ENCODE measurements at regions not wholly inside any gene's neighbourhood (a gene's known extent, or its start where the extent isn't known, plus 50 kb on each side); places are given as distances from the start of the nearest gene placed in this dataset.

GRCh38 chr5:67908126-67908765, 307.3 kb upstream of the PIK3R1 start:
- H3K4me1 ChIP-seq, result peaks cover 12 to 23% (median 18%) of the 10 kb centered on the region in 4 donors
- H3K4me3 ChIP-seq, result no peak overlapping the region
- H3K9me3 ChIP-seq, result no peaks in the 10 kb centered on the region
- WGBS, 5 donors, result 37 to 58% (median 52%) methylated on average over 6 of the region's 6 CpGs
- no peak overlapping the region for H3K27ac ChIP-seq
- intact Hi-C loops (cut with DNase I; ENCODE audit: low total_unique reads), result no loop called here
- peak in 1 of 2 donors; percentile 27 for DNase-seq
- no peaks in the 10 kb centered on the region for H3K27me3 ChIP-seq
- H3K36me3 ChIP-seq, result no peaks in the 10 kb centered on the region
- TF ChIP-seq CTCF (IDR thresholded peaks at IDR 0.05) (no peak), POLR2A (IDR thresholded peaks at IDR 0.05) (no peak), EP300 (IDR thresholded peaks at IDR 0.05) (no peak), POLR2AphosphoS5 (IDR thresholded peaks at IDR 0.05) (no peak)

- no peak for DNase-seq
- Histone ChIP-seq H3K27me3 (no peaks in the 10 kb centered on the region), H3K4me1 (peaks cover 0 to 6% (median 2%) of the 10 kb centered on the region in 4 donors), H3K27ac (no peak overlapping the region), H3K4me3 (no peak overlapping the region), H3K9me3 (no peaks in the 10 kb centered on the region), H3K36me3 (no peaks in the 10 kb centered on the region)
- WGBS, 5 donors, result 87 to 98% (median 97%) methylated on average over 2 of the region's 2 CpGs
- TF ChIP-seq EP300 (IDR thresholded peaks at IDR 0.05) (no peak), POLR2AphosphoS5 (IDR thresholded peaks at IDR 0.05) (no peak), POLR2A (IDR thresholded peaks at IDR 0.05) (no peak), CTCF (IDR thresholded peaks at IDR 0.05) (no peak)
- intact Hi-C loops (cut with DNase I; ENCODE audit: low total_unique reads), result no loop called here
These were observed 311.2 kb upstream of the PIK3R1 start for GRCh38 chr5:67904366-67904765.

- Histone ChIP-seq H3K4me1 (peaks cover 0 to 5% (median 2%) of the 10 kb centered on the region in 4 donors), H3K4me3 (no peak overlapping the region), H3K9me3 (no peaks in the 10 kb centered on the region), H3K36me3 (no peaks in the 10 kb centered on the region), H3K27ac (no peak overlapping the region), H3K27me3 (no peaks in the 10 kb centered on the region)
- 78 to 92% (median 87%) methylated on average over 2 of the region's 2 CpGs for WGBS, 5 donors
- intact Hi-C loops (cut with DNase I; ENCODE audit: low total_unique reads), result no loop called here
- DNase-seq, result no peak
- no peak for TF ChIP-seq POLR2A (IDR thresholded peaks at IDR 0.05)
- TF ChIP-seq POLR2AphosphoS5 (IDR thresholded peaks at IDR 0.05), result no peak
- TF ChIP-seq EP300 (IDR thresholded peaks at IDR 0.05), result no peak
- no peak for TF ChIP-seq CTCF (IDR thresholded peaks at IDR 0.05)
These were observed 311.9 kb upstream of the PIK3R1 start for GRCh38 chr5:67903656-67904055.

GRCh38 chr5:67903121-67903520, 312.4 kb upstream of the PIK3R1 start:
- 70 to 85% (median 81%) methylated on average over 2 of the region's 2 CpGs for WGBS, 5 donors
- no peak overlapping the region for H3K27ac ChIP-seq

More at GRCh38 chr5:67903121-67903520, 312.4 kb upstream of the PIK3R1 start:
- Histone ChIP-seq H3K27me3 (no peaks in the 10 kb centered on the region), H3K9me3 (no peaks in the 10 kb centered on the region), H3K36me3 (no peaks in the 10 kb centered on the region), H3K4me3 (no peak overlapping the region), H3K4me1 (peaks cover 0 to under 1% (median 0%) of the 10 kb centered on the region in 4 donors)
- DNase-seq, result no peak
- TF ChIP-seq POLR2A (IDR thresholded peaks at IDR 0.05) (no peak), CTCF (IDR thresholded peaks at IDR 0.05) (no peak), POLR2AphosphoS5 (IDR thresholded peaks at IDR 0.05) (no peak), EP300 (IDR thresholded peaks at IDR 0.05) (no peak)
- intact Hi-C loops (cut with DNase I; ENCODE audit: low total_unique reads), result no loop called here

Data from stomach (tissue), 8 donors.